Upper lobe of left lung (tissue), 4 donors: ENCODE measurements at regions not wholly inside any gene's neighbourhood (a gene's known extent, or its start where the extent isn't known, plus 50 kb on each side); places are given as distances from the start of the nearest gene placed in this dataset.

Experiments
- POLR2A ChIP-seq, 4 donors: fragments of 450-650 bp; IDR thresholded peaks; one replicate each; pipeline ENCODE4 v1.5.1; 2016 to 2017; ENCODE audit warnings: antibody characterized with exemption in 4 of 4, mild to moderate bottlenecking in 2 of 4
- TF ChIP-seq, protein P1 (sequence below), 6 experiments: fragments of 450-650 bp in 4 of 6; fragments of 200-600 bp in 2 of 6; sonication (generic) in 2 of 6; IDR thresholded peaks; one replicate each; pipeline ENCODE4 v1.5.1; 2016 to 2019; ENCODE audit warnings: antibody characterized with exemption in 6 of 6

DNA sequence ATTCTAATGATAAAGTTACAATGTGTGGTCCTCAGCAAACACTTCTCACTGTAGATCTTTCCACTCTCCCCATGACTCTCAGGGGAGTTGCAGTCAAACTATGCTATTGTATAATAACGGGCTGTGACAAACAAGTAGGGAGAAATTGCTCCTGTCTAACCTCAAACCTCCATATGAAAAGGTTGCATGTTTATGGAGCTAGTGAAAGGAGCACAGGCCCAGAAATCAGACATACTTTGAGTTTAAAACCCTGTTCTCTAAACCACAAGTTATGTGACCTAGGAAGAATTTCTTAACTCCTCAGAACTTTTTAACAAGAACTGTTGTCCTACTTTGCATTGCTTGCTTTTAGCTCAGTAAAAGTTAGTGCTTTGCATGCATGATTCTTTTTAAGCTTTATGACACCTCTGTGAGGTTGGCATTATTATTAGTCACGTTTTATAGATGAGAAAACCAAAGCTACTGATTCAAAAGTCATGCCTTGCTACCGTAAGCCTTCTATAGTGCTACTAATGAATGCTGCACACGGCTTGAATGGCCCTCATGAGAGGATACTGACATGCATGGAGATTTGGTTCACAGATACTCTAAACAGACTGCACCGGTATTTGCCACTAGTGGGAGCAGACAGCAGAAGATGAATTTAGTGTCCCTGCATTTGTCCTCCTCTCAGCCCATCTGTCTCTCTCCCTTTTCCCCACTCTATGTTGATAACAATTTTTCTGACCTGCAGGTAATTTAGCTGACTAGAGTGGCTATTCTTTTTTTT lies 129.5 kb upstream of the PCGF5 start:
- TF ChIP-seq, protein P1, sequence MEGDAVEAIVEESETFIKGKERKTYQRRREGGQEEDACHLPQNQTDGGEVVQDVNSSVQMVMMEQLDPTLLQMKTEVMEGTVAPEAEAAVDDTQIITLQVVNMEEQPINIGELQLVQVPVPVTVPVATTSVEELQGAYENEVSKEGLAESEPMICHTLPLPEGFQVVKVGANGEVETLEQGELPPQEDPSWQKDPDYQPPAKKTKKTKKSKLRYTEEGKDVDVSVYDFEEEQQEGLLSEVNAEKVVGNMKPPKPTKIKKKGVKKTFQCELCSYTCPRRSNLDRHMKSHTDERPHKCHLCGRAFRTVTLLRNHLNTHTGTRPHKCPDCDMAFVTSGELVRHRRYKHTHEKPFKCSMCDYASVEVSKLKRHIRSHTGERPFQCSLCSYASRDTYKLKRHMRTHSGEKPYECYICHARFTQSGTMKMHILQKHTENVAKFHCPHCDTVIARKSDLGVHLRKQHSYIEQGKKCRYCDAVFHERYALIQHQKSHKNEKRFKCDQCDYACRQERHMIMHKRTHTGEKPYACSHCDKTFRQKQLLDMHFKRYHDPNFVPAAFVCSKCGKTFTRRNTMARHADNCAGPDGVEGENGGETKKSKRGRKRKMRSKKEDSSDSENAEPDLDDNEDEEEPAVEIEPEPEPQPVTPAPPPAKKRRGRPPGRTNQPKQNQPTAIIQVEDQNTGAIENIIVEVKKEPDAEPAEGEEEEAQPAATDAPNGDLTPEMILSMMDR (IDR thresholded peaks at IDR 0.05) = no peak
- TF ChIP-seq POLR2A (IDR thresholded peaks at IDR 0.05) = no peak
